GM12892 (cell line): ENCODE measurements at regions not wholly inside any gene's neighbourhood (a gene's known extent, or its start where the extent isn't known, plus 50 kb on each side); places are given as distances from the start of the nearest gene placed in this dataset.

Experiments
- POLR2A ChIP-seq: IDR thresholded peaks from 2 replicates; pipeline ENCODE4 v1.6.1; 2011; ENCODE audit warnings: low read depth, low read length, control low read depth
- POLR2AphosphoS5 ChIP-seq: IDR thresholded peaks from 2 replicates; pipeline ENCODE4 v1.6.1; 2011; ENCODE audit warnings: low read depth, low read length, control low read depth
- TAF1 ChIP-seq: IDR thresholded peaks from 2 replicates; pipeline ENCODE4 v1.6.1; 2011; ENCODE audit warnings: low read depth, mild to moderate bottlenecking, control low read depth, low read length, borderline replicate concordance

GRCh38 chr18:45155526-45155925, 459.8 kb upstream of the SLC14A2 start:
- TF ChIP-seq POLR2AphosphoS5: no peak
- TF ChIP-seq POLR2A: no peak
- no peak for TF ChIP-seq TAF1
